Glomerular visceral epithelial cell (primary cell): ENCODE measurements at regions not wholly inside any gene's neighbourhood (a gene's known extent, or its start where the extent isn't known, plus 50 kb on each side); places are given as distances from the start of the nearest gene placed in this dataset.
"Not testable (repeated sequence)": the region's sequence is repeated elsewhere in the genome, so short reads cannot be mapped to it uniquely, and the experiment has no call there.

Experiments used
- DNase-seq: peaks from one replicate; pipeline ENCODE4 v3.0.0-alpha.2; 2016; ENCODE audit errors: extremely low spot score

GRCh38 chr22:48297296-48297695 is 1530.4 kb downstream of the BRD1 start:
- no peak for DNase-seq

DNA sequence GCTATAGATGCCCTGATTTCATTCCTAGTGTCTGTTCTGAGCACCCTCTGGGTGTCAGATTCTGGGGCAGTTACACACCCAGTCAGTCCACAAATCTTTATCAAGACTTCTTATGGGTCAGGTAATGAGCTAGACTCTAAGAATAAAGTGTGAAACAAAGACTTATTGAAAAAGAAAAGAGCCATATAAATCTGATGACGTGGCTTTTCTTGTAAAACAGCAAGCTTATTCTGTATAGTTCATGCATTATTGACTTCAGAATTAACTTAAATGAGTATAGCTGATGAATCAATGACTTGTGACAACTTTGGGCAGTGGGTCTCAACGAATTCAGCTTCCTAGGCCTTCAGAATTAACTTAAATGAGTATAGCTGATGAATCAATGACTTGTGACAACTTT is 1527.5 kb downstream of the TBC1D22A start:
- DNase-seq: not testable (repeated sequence)

DNA sequence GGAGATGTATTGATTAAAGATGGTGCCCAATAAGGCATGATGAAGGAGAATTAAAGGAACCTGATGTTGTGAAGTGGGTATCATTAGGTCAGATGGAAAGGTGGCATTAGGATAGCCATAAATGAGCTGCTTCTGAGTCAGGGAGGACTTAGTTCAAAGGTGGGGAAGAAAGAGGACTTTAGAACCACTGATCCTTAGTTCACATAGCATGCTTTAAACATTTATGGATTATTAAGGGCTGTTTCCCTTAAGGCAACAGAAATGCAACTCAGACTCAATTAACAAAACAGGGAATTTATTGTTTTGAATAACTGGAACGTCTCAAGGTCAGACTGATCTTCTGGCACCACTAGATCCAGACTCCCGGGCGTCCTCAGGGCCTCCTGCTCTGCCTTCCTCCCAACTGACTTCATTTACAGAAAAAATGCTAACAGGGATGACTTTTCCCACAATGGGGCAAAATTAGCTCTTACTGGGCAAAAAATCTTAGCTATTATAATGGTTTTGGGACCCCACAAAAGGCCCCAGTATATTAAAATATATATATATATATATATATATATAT is 1526.0 kb downstream of the TBC1D22A start:
- no peak for DNase-seq

GRCh38 chr22:48287031-48287430 is 1524.6 kb downstream of the TBC1D22A start:
- no peak for DNase-seq

DNA sequence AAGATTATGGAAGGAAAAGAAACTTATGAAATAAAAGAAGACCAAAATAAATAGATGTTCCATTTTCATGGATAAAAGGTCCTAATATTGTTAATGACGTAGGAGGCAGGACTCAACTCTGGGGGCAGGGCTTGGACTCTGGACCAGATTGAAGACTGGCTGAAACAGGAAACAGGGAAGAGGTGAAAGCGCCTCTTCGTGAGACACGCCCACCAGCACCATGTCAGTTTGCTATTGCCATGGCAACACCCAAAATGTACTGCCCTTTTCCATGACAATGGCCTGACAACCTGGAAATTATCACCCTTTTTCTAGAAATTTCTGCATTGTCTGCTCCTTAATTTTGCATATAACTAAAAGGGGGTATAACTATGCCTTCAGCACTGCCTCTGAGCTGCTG is 1522.2 kb downstream of the TBC1D22A start:
- no peak for DNase-seq

GRCh38 chr22:48282804-48283203 is 1520.4 kb downstream of the TBC1D22A start:
- no peak for DNase-seq

DNA sequence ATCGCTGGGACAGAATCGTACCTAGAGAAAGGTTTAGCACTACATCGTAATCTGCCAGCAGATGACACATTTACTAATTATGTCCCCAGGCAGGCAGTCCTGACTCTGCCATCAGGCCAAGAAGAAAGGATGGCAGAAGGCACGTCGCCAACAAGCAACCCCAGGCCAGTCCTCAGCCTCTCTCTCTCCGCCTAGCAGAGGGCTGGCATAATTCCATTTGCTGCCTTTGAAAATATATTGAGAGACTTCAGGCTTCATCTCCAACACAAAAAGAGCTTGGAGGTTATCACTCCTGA is 1517.0 kb downstream of the TBC1D22A start:
- no peak for DNase-seq

DNA sequence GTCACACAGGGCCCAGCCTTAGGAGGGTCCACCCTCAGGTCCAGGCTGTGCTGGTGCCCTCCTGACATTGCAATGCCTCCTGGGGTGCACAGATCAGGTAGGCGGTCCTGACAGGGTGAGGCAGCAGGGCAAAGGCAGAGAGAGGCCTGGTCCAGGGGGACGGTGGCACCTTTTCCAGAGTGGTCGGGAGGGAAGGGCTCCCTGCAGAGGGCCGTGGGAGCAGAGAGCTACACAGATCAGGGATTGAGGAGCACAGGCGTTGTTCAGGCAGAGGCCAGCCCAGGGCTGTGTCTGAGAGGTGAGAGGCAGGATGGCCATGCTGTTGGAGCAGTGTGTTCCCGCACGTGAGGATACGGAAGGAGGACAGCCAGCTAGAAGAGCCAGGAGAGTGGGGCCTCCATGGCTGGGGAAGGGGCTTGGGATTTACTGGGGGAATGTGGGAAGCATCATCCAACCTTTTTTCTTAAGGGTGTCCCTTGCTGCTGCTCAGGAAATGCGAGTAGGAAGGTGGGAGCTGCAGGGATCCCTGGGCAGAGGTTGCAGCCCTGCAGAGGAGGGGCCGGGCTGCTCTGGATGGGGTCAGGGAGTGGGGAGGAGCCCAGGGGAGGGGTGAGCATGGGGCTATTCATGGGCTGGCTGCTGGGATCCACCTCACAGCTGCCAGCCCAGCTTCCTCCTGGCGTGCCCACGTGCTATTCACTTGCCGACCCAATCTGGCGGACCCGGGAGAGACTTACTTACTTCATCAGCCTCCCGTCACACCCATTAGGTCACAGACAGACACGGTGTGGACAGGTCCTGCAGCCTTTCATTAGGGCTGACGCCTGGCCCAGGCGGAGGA is 1516.4 kb downstream of the TBC1D22A start:
- DNase-seq: no peak

DNA sequence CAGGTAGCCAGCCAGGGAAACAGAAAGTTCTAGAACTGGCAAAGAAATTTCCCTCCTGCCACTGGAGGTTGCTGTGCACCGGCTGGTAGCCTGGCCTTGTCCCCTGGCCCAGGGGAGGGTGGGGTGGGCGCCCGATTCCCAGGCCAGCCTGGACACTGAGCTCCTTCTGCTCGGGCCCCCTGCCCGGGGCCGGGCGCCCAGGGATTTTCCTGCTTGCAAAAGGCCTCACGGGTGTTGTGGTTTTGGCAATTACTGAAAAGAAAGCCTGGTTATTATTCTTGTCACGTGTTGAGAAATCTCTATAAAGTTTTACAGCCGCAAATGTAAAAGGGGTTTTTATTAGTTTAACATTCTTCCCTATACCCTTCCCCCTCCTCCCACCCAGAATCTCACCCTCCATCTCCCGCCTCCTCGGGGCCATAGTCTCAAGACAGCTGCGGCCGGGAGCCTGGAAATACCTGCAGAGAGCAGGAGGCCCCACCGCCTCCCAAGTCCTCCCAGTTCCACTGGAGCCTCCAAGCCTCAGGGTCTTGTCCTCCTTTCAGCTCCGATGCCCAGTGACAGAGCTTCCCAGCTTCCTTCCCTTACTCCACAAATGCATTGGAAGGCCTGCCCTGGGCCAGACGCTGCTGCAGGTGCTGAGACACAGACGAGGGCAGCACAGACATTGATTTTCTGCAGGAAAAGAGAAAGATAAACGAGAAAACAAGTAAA is 1515.6 kb downstream of the TBC1D22A start:
- DNase-seq: no peak

DNA sequence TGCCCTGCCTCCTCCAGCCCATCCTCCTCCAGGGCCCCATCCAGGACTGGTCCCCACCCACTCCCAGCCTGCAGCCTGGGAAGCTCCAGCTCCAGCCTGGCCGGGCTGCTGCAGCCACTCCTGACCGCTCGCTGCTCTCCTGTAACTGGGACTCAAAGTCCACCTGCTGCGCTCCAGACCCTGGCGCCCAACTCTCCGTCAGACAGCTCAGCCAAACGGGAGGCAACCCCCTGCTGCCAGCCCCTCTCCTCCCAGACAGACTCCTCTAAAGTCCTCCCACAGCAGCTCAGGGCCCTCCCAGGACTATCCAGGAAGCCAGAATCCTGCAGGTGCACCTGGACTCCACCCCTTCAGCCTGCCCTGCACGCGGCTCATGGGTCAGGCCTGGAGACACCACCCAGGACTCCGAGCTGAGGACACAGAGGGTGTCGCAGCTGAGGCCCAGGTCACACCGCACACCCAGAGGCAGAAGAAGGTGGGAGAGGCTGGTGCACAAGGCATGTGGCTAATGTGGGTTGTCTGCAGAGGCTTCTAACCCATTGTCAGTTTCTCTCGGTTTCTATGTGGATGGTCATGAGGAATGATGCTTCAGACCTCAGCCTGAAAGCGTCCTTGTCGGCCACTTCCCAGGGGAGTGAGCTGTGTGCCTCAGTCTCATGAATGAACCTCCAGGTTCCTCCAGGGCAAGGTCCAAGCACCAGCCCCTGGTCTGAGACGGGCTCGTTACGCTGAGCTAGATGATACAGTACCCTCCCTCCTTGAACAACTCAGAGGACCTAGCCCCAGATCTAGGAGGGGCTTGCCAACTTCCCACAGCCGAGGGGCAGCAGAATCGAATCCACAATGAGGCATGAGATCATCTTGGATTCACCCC is 1514.8 kb downstream of the TBC1D22A start:
- DNase-seq: no peak

GRCh38 chr22:48275412-48275811 is 1513.0 kb downstream of the TBC1D22A start:
- no peak for DNase-seq

DNA sequence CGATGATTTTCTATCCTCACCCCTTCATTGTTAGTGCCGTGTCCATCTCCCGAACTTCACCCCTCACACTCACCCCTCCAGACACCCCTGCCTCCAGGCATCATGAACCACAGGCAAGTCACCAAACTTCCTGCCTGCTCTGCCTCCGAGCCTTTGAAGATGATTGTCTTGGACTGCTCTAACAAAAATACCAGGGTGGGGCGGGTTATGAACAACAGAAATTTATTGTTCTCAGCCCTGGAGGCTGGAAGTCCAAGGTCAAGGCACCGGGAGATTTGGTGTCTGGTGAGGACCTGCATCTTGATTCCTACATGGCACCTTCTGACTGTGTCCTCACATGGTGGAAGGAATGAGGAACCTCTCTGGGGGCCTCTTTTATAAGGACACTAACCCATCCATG is 1508.3 kb downstream of the TBC1D22A start:
- no peak for DNase-seq

- DNase-seq: no peak
These were observed 1506.5 kb downstream of the TBC1D22A start for GRCh38 chr22:48268771-48269552.

- no peak for DNase-seq
These were observed 1505.8 kb downstream of the TBC1D22A start for GRCh38 chr22:48268293-48268692.

DNA sequence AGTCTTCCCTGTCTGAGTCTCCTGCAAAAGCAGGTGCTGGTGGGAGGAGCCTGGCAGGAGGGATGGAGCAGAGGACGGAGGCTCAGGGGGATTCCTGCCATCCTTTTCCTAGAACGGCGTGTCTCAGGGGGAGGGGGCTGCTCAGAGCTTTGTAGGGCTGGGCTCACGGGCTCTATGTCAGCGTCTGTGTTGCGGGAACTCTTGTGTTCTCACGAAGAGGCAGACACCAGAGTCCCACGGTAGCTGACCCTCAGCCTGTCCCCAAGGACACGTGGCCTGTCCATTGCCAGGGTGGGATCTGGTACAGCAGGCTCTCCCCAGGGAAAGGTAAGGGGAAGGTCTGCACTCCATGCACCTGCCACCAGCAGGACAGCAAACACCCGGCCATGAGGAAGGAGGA is 1505.2 kb downstream of the TBC1D22A start:
- DNase-seq: no peak

GRCh38 chr22:48265000-48265625 is 1502.7 kb downstream of the TBC1D22A start:
- DNase-seq: no peak

DNA sequence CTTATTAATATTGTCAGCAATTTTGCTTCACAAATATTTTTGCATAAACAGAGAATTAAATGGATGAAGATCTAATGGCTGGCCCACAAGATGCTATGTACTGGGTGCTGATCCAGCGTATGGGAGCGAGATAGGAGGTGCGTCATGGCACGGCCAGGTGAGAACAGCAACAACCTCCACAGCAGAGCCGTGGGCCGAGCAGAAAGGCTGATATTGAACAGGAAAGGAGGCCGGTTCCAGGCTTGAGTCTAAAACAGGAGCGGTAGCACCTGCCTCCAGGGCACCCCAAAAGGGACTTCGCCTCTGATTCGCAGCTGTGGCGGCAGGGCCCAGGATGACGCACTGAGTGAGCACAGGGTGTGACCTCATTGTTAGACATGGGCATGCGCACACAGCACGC is 1502.1 kb downstream of the TBC1D22A start:
- DNase-seq: no peak

DNA sequence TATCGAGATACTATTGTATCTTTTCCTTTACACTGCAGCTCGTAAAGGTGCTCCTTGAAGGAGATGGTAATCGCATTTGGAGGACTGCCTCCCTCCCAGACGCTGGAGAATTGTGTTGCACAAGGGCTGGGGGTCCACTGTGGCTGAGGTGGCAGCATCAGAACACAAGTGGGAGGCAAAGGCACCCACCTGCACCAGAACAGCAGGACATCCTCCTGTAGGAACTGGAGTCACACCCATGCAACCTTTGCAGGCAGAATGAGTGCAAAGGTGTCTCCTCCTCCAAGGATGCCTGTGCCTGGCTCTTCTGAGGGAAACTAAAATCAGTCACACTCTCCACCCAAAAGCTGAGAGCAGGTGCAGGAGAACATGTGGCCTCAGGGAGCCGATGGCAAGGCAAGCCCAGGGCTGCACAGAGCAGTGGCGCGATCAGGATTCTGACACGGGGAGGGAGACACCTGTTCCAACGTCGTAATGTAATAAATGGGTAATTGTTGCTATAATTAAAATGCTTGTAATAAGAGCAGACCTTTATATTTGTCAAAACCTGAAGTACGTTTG is 1501.4 kb downstream of the TBC1D22A start:
- no peak for DNase-seq

- DNase-seq: no peak
These were observed 1500.9 kb downstream of the TBC1D22A start for GRCh38 chr22:48263431-48263765.

DNA sequence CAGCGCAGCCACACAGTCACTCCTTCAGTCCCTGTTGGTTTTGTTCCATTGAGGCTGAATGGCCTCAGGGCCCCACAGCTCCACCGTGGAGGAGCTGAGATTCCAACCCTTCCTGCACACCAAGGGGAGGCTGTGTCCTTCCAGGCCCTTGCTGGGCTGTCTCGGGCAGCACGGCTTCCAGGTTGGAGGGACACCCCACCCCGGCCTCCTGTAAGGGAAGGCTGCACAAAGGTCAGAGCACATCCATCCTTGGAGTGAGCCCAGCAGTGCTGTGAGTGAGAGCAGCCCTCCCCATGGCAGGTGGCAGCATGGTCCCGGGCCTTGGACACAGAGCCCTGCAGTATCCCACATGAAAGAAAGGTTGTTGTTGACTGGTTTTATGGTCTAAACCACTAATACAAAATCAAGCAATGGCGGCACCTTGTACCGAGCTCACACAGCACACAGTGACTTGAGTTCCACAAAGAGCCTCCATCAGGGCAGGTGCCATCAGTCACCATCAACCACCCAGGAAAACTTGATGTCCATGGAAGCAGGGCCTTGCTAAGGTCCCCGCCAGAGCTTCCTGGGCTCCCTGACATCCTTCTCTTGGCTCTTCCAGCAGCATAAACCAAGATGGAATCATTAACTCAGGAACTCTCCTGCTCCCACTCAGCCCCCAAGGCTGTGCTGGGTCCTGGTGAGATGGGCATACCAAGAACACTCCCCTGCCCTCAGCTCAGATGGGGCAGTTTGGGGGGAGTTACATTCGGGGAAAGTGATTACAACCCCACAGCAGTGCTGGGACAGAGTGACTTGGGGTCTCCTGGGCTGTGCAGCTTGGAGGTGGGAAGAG is 1500.4 kb downstream of the TBC1D22A start:
- DNase-seq: no peak
